ENCODE measurements at regions not wholly inside any gene's neighbourhood (a gene's known extent, or its start where the extent isn't known, plus 50 kb on each side); places are given as distances from the start of the nearest gene placed in this dataset.
A peak's percentile ranks its signal among the peaks of the same experiment; 100 is the strongest.
"Not testable (repeated sequence)": the region's sequence is repeated elsewhere in the genome, so short reads cannot be mapped to it uniquely, and the experiment has no call there.

DNA sequence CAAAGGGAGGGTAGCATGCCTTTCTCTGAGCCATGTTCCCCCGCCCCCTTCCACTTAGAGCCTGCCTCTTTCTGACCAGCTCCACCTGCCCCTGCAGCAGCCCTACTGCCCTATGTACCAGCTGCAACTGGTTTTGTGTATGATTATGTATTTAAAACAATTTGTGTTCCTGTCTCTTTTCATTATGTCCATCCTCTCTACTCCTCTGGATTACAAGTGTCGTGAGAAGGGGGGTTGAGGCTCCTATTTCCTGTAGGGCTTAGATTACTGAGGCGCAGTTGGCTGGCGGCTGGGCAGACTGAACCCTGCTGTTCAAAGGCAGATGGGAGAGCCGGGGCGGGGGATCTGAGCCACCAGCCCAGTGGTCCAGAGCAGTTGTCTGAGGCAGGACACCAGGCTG, 213.3 kb downstream of the KCNRG start:
- peaks cover 13% of the 10 kb centered on the region for H3K9me3 Mint-ChIP-seq
- no peaks in the 10 kb centered on the region for H3K27me3 Mint-ChIP-seq (ENCODE audit: low read depth, poor library complexity)
- DNase-seq: no peak
- TF ChIP-seq, protein P1, sequence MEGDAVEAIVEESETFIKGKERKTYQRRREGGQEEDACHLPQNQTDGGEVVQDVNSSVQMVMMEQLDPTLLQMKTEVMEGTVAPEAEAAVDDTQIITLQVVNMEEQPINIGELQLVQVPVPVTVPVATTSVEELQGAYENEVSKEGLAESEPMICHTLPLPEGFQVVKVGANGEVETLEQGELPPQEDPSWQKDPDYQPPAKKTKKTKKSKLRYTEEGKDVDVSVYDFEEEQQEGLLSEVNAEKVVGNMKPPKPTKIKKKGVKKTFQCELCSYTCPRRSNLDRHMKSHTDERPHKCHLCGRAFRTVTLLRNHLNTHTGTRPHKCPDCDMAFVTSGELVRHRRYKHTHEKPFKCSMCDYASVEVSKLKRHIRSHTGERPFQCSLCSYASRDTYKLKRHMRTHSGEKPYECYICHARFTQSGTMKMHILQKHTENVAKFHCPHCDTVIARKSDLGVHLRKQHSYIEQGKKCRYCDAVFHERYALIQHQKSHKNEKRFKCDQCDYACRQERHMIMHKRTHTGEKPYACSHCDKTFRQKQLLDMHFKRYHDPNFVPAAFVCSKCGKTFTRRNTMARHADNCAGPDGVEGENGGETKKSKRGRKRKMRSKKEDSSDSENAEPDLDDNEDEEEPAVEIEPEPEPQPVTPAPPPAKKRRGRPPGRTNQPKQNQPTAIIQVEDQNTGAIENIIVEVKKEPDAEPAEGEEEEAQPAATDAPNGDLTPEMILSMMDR (IDR thresholded peaks at IDR 0.05): no peak
- no peak overlapping the region for H3K4me3 Mint-ChIP-seq
- H3K27ac Mint-ChIP-seq: no peak overlapping the region
- H3K4me1 Mint-ChIP-seq: peaks cover 16% of the 10 kb centered on the region
- H3K36me3 Mint-ChIP-seq (ENCODE audit: low read depth): peaks cover 8% of the 10 kb centered on the region

DNA sequence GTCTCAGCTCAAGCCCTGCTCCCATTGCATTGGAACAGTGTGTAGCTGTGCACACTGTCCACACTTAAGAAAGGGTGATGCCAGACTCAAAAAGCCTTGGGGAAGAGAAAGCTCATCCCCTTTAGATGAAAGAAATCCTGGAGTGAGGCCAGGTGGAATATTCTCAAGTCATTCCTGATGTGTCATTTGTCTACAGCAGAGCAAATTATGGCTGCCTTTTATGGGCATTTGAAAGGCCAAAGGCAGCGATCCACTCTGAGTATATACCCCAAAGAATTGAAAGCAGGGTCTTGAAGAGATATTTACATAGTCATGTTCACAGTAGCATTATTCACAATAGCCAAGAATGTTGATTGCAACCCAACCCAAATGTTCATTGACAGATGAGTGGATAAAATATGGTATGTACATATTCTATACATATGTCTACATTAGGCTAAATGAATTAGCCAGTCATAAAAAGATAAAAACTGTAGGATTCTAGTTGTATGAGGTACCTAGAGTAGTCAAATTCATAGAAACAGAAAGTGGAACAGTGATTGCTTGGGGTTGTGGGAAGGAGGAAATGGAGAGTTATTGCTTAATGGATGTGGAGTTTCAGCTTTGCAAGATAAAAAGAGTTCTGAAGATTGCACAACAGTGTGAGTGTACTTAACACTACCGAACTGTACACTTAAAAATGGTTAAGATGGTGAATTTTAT, 214.9 kb downstream of the KCNRG start:
- H3K27me3 Mint-ChIP-seq (ENCODE audit: low read depth, poor library complexity): no peaks in the 10 kb centered on the region
- no peak overlapping the region for H3K27ac Mint-ChIP-seq

DNA sequence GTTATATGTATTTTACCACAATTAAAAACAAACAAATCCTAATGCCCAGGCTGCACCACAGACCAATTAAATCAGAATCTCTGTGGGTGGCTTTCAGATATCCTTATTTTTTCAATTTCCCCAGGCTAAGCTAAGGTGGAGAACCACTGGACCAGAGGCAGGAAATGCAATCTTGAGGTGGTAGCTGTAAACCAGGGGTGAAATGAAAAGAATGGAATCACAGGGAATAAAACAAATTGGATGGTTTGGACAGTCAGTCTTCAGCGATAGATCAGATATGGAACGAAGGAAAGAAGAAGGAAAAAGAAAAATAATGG, 215.4 kb downstream of the KCNRG start:
- no peak for DNase-seq
- peaks cover 19% of the 10 kb centered on the region for H3K9me3 Mint-ChIP-seq
- no peaks in the 10 kb centered on the region for H3K27me3 Mint-ChIP-seq (ENCODE audit: low read depth, poor library complexity)
- peaks cover 8% of the 10 kb centered on the region for H3K36me3 Mint-ChIP-seq (ENCODE audit: low read depth)
- peaks cover 16% of the 10 kb centered on the region for H3K4me1 Mint-ChIP-seq
- H3K4me3 Mint-ChIP-seq: no peak overlapping the region
- TF ChIP-seq, protein P1 (IDR thresholded peaks at IDR 0.05): no peak
- no peak overlapping the region for H3K27ac Mint-ChIP-seq

More for the DNA sequence above, 214.9 kb downstream of the KCNRG start:
- Mint-ChIP-seq H3K4me1 (peaks cover 16% of the 10 kb centered on the region), H3K9me3 (peaks cover 15% of the 10 kb centered on the region), H3K4me3 (no peak overlapping the region), H3K36me3 (ENCODE audit: low read depth) (peaks cover 8% of the 10 kb centered on the region)
- TF ChIP-seq, protein P1 (IDR thresholded peaks at IDR 0.05): no peak
- DNase-seq: no peak

DNA sequence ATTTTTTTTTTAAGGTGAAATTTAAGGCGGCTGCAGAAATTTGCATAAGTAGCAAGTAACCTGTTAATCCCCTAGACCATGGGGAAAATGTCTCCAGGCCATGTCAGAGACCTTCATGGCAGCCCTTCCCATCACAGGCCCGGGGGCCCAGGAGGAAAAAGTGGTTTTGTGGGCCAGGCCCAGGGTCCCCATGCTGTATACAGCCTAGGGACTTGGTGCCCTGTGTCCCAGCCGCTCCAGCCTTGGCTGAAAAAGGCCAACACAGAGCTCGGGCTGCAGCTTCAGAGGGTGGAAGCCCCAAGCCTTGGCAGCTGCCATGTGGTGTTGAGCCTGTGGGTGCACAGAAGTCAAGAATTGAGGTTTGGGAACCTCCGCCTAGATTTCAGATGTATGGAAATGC, 218.3 kb downstream of the KCNRG start:
- H3K9me3 Mint-ChIP-seq: peaks cover 19% of the 10 kb centered on the region
- peaks cover 18% of the 10 kb centered on the region for H3K4me1 Mint-ChIP-seq
- H3K27ac Mint-ChIP-seq; H3K36me3 Mint-ChIP-seq (ENCODE audit: low read depth); H3K4me3 Mint-ChIP-seq; H3K27me3 Mint-ChIP-seq (ENCODE audit: low read depth, poor library complexity); DNase-seq: not testable (repeated sequence)

DNA sequence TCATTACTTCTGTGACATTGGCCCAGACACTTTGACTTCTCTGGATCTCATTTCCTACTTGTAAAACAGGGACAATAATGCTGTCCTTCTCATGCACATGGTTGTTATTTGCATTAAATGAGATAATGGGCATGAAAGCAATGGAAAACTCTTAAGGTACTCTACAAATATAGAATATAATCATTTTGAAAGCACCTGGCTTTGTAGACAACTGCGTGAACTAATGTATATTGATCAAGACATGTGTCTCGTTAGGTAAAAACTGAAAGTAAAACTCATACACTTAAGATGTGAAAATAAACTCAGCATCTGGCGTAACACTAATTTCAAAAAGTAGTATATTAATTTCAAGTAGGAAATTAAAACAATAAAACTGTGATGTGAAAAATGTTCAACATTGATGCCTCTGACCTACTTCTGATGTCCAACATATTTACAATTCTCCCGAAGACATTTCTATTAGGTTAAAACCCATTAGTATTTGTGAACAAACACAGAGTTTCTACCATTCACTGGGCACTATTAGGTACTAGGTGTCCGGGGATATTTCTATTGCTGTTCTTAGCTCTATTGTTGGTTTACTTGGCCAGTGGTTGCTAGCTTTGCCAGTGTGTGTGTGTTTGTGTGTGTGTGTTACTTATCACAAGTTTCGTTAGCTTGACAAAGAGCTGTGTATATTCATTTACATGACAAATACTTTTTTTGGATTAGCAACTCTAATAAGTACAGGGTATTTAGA, 220.5 kb downstream of the KCNRG start:
- H3K27ac Mint-ChIP-seq: no peak overlapping the region
- peaks cover 19% of the 10 kb centered on the region for H3K9me3 Mint-ChIP-seq

DNA sequence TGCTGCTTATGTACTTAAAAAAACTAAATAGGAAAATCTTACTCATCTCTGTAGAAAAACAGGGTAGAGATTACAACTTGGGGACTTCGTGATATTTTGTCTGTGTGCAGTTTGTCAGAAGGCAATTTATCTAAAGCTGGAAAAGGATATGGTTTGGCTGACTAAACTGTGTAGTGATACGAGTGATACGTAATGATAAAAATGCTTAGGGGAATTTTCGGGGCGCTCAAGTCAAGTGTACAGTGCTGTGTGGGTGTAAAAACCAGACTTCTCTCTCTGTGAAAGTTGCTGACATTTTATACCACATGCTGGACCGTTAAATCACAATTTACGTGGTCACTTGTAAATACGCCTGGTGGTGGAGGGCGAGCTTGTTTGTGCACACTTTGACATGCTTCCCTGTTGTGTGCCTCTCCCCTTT, 221.7 kb downstream of the KCNRG start:
- DNase-seq: no peak
- Mint-ChIP-seq H3K9me3 (peaks cover 19% of the 10 kb centered on the region), H3K27me3 (ENCODE audit: low read depth, poor library complexity) (no peaks in the 10 kb centered on the region), H3K36me3 (ENCODE audit: low read depth) (peaks cover 8% of the 10 kb centered on the region), H3K4me3 (peak overlapping the region; percentile 1), H3K27ac (no peak overlapping the region), H3K4me1 (peaks cover 25% of the 10 kb centered on the region)
- TF ChIP-seq, protein P1 (IDR thresholded peaks at IDR 0.05): no peak

More for the DNA sequence above, 220.5 kb downstream of the KCNRG start:
- no peaks in the 10 kb centered on the region for H3K27me3 Mint-ChIP-seq (ENCODE audit: low read depth, poor library complexity)
- TF ChIP-seq, protein P1 (IDR thresholded peaks at IDR 0.05): no peak
- peaks cover 8% of the 10 kb centered on the region for H3K36me3 Mint-ChIP-seq (ENCODE audit: low read depth)
- H3K4me1 Mint-ChIP-seq: peaks cover 21% of the 10 kb centered on the region
- no peak overlapping the region for H3K4me3 Mint-ChIP-seq
- no peak for DNase-seq

All from nephron progenitor cell (in vitro differentiated cells).